CD4-positive, alpha-beta T cell (primary cell): ENCODE measurements at regions not wholly inside any gene's neighbourhood (a gene's known extent, or its start where the extent isn't known, plus 50 kb on each side); places are given as distances from the start of the nearest gene placed in this dataset.

Source experiments
- ATAC-seq: fragments of 200-7000 bp; cut with Tn5 transposase; one replicate; pipeline ENCODE4 v1.10.0; 2022; ENCODE audit warnings: mild to moderate bottlenecking; ENCODE audit not compliant: poor library complexity
- CTCF ChIA-PET: fragments of 350-600 bp; sonication (Branson Sonifier 250); formaldehyde crosslinking; loops from one replicate; lab custom pipeline; 2021; ENCODE audit warnings: antibody characterized with exemption, inconsistent platforms; lab: Charles Lee
- POLR2A ChIA-PET: fragments of 350-600 bp; sonication (Branson Sonifier 250); formaldehyde crosslinking; loops from one replicate; lab custom pipeline; 2021; ENCODE audit warnings: antibody characterized with exemption, inconsistent platforms; lab: Charles Lee
- DNase-seq, 14 experiments: peaks; one replicate each; pipeline ENCODE4 v3.0.0-alpha.2; 2013 to 2020; ENCODE audit warnings: mixed read lengths in 2 of 14
- H3K27ac ChIP-seq, 2 donors: one replicate each; pipeline versions ENCODE4 v1.5.1 to v1.7.0; 2013; ENCODE audit warnings: low read length in 2 of 2, low read depth in 1 of 2, mild to moderate bottlenecking in 1 of 2
- H3K27me3 ChIP-seq, 2 experiments: 1 replicate in 1 of 2; 2 replicates in 1 of 2; pipeline versions ENCODE4 v1.6.1 to v1.7.0; 2013; ENCODE audit warnings: low read length in 2 of 2, control low read depth in 1 of 2, mild to moderate bottlenecking in 1 of 2, moderate library complexity in 1 of 2; ENCODE audit not compliant: insufficient read depth in 2 of 2, control insufficient read depth in 1 of 2
- H3K36me3 ChIP-seq: one replicate; pipeline ENCODE4 v1.6.1; 2013; ENCODE audit warnings: low read length, control low read depth; ENCODE audit not compliant: insufficient read depth
- H3K4me1 ChIP-seq: one replicate; pipeline ENCODE4 v1.6.1; 2013; ENCODE audit warnings: low read length, control low read depth; ENCODE audit not compliant: insufficient read depth
- H3K4me3 ChIP-seq: one replicate; pipeline ENCODE4 v1.5.1; 2013; ENCODE audit warnings: mild to moderate bottlenecking, low read length, moderate library complexity
- H3K9me3 ChIP-seq, 2 experiments: 1 replicate in 1 of 2; 2 replicates in 1 of 2; pipeline versions ENCODE4 v1.6.1 to v1.7.0; 2013; ENCODE audit warnings: low read length in 2 of 2, mild to moderate bottlenecking in 2 of 2, control low read depth in 1 of 2, moderate library complexity in 1 of 2; ENCODE audit not compliant: control insufficient read depth in 1 of 2, insufficient read depth in 1 of 2
- H3K27ac Mint-ChIP-seq: one replicate; pipeline ENCODE4 v1.8.0; 2020; ENCODE audit warnings: mixed read lengths
- H3K27me3 Mint-ChIP-seq: one replicate; pipeline ENCODE4 v1.8.0; 2021; ENCODE audit warnings: mixed read lengths
- H3K36me3 Mint-ChIP-seq: one replicate; pipeline ENCODE4 v1.8.0; 2021; ENCODE audit warnings: low read depth, mixed read lengths
- H3K4me1 Mint-ChIP-seq: one replicate; pipeline ENCODE4 v1.8.0; 2021; ENCODE audit warnings: low read depth, mixed read lengths
- H3K4me3 Mint-ChIP-seq: one replicate; pipeline ENCODE4 v1.8.0; 2020; ENCODE audit warnings: mild to moderate bottlenecking, mixed read lengths
- H3K9me3 Mint-ChIP-seq: one replicate; pipeline ENCODE4 v1.8.0; 2020; ENCODE audit warnings: mixed read lengths
- intact Hi-C, 2 experiments: fragments of 100-400 bp; cut with DNase I in 1 of 2; cut with micrococcal nuclease in 1 of 2; formaldehyde crosslinking; loops; one replicate each; pipeline versions ENCODE4 v1.15.1 to v1.9.0; 2023 to 2025; cut with DNase I, micrococcal nuclease
- TF ChIP-seq, protein P1 (sequence below): fragments of 200-600 bp; IDR thresholded peaks from one replicate; pipeline ENCODE4 v1.8.0; 2022; ENCODE audit warnings: antibody characterized with exemption, mild to moderate bottlenecking

DNA sequence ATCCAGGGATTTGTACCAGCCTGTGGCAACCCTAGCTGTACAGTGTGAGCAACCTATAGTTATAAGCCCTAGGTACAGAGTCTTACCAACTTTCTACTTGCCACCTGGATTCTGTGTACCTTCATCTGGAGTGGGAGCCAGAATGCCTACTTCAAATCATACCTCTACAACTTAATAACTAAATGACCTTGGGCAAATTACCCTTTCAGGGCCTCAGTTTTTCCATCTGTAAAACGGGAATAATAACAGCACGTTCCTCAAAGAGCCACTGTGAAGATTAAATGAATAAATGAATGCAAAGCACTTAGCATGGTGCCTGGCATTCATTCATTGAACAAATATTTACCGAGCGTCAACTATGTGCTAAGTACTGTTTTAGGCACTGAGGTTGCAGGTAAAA, 50.7 kb upstream of the FAM210B start:
- intact Hi-C loops, result no loop called here
- POLR2A ChIA-PET, result no interaction called here
- ATAC-seq (no peak), DNase-seq (no peak)
- Histone ChIP-seq H3K4me1 (no peaks in the 10 kb centered on the region), H3K4me3 (no peak overlapping the region), H3K27me3 (peaks cover 4 to 12% of the 10 kb centered on the region in 2 experiments), H3K9me3 (no peaks in the 10 kb centered on the region), H3K36me3 (no peaks in the 10 kb centered on the region), H3K27ac (no peak overlapping the region)
- Mint-ChIP-seq H3K4me1 (no peaks in the 10 kb centered on the region), H3K36me3 (no peaks in the 10 kb centered on the region), H3K27ac (no peak overlapping the region), H3K4me3 (no peak overlapping the region), H3K9me3 (peaks cover 3% of the 10 kb centered on the region), H3K27me3 (peaks cover 61% of the 10 kb centered on the region)
- CTCF ChIA-PET, result no interaction called here
- TF ChIP-seq, protein P1, sequence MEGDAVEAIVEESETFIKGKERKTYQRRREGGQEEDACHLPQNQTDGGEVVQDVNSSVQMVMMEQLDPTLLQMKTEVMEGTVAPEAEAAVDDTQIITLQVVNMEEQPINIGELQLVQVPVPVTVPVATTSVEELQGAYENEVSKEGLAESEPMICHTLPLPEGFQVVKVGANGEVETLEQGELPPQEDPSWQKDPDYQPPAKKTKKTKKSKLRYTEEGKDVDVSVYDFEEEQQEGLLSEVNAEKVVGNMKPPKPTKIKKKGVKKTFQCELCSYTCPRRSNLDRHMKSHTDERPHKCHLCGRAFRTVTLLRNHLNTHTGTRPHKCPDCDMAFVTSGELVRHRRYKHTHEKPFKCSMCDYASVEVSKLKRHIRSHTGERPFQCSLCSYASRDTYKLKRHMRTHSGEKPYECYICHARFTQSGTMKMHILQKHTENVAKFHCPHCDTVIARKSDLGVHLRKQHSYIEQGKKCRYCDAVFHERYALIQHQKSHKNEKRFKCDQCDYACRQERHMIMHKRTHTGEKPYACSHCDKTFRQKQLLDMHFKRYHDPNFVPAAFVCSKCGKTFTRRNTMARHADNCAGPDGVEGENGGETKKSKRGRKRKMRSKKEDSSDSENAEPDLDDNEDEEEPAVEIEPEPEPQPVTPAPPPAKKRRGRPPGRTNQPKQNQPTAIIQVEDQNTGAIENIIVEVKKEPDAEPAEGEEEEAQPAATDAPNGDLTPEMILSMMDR, result no peak
